HG03066 (cell line): ENCODE measurements at regions not wholly inside any gene's neighbourhood (a gene's known extent, or its start where the extent isn't known, plus 50 kb on each side); places are given as distances from the start of the nearest gene placed in this dataset.

Experiments
- ATAC-seq: cut with Tn5 transposase; IDR thresholded peaks from one replicate; pipeline ENCODE4 v1.9.1; 2021; ENCODE audit warnings: low read depth; ENCODE audit not compliant: unreplicated experiment

DNA sequence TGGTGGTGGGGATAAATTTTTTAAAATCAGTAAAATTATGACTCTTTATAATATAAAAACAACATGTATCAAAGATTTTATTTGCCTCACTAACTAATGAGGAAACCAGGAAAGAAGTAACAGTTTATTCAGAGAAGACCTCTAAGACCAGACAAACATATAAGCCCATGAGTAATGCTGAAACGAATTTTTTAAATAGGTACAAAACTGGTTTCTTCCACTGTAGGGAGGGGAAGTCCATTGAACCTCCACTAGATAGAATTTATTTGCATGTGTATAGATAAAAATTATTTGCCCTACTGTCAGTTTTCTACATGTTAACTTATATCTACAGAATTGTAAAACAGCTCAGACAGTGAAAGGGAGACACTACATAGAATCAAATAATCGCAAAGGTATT is 86.8 kb downstream of the ZC3H11B start:
- no peak for ATAC-seq

DNA sequence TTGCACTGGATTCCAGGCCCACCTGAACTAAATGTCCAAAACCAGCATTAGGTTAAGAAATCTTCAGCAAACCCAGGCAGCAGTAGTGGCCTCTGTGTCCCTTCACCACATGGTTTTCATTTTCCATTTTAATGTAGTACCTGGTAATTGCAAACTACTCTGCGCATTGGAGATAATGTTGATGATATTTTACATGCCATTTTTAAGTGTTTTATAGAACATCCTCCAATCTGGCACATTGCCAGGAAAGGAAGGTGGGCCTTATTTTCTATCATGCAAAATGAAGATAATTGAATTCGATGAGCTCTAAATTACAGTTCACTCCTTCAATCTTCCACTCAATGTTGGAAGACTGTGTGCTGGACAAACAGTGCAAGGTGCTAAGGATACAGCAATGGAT is 89.5 kb downstream of the ZC3H11B start:
- ATAC-seq = no peak

DNA sequence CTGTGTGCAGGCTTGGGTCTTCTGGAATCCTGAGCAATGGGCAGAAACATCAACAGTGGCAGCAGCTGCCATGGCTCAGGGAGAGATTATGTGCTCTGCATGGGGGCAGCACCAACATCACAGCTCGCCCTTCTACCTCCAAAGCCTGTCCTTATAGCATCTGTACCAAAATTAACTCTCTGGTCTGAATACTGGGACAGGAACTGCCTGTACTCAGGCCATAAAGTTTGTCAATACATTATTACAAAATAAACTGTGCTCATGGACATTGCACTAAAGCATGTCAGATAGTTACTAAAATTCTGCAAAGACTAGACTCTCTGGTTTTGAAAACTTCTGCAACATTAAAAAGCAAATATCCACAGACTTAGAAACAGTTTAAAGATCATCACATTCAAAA is 91.6 kb downstream of the ZC3H11B start:
- no peak for ATAC-seq

DNA sequence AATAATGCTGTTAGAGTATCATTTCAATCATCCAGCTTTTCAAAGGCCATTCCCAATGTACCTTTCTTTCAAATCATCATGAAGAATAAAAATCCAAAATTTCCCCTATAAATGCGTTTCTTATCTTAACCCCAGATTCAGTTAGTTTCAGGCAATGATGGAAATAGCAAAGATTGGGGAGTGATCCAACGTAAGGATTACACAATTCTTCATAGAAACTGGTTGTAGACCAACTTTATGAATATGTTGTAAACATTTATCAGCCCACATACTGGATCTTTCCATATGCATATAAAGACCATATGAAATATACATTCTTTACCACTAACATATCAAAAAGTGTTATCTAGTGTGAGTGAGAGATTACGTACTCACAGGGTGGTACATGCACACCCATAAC is 92.7 kb downstream of the ZC3H11B start:
- ATAC-seq = no peak

DNA sequence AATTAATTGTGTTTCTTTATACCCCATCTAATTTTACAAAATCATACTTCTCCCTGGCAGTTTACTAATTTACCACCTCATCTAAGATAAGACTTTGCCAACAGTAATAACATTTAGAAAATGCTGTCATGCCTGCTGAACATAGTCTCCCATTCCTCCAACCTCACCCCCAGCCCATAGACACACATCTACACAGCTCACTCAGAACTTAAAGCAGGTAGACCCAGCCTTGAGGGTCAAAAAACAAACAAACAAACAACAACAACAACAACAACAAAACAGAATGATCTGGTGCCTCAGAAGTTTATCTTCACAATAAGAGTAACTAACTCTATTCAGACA is 94.0 kb downstream of the ZC3H11B start:
- no peak for ATAC-seq

DNA sequence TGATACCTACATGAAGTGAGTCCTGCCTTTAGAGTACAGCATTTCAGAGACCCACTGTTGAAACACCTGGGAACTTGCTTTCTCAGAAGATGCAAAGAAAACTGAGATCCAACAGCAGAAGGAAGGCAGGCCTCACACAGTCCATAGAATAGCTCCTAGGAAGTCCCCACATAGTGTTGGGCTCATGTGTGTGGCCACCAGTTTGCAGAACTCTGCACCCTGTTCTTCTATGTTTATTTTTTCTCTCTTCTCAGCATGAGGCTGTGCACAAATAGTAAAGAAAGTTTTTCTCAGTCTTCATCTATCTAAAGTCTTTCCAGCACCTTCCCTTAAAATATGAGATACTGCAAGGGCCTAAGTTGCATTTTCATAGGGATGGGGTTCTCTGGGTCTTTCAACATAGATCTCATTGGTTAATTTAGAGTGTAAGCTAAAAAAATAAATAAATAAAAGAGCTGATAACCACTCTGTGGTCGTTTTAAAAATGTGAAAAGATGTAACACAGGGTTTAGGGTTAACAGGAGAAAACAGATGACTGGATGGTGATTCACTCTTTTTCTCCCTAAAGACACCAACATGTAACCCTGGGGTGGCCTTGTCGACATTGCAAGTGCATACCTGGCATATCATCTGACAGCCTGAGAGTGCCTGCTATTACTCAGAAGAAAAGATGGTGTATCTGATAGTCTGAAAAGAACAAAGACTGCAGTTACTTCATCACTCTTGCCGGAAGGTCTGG is 94.6 kb downstream of the ZC3H11B start:
- no peak for ATAC-seq

DNA sequence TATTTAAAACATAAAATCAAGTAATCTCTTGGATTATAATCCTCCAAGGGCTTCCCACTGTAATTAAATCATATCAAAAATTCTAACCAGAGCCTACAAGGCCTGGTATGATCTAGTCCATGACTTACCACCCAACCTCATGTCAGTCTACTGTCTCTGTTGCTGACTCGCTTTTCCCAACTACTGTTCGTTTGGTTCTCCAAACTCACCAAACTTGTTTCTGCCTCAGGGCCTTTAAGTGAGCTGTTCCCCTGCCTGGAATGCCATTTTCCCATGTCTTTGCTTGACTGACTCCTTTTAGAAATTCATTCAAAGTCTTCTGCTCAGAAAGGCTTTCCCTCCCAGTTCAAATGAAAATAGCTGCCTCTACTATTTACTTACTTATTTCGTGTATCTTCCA is 95.9 kb downstream of the ZC3H11B start:
- ATAC-seq = no peak

DNA sequence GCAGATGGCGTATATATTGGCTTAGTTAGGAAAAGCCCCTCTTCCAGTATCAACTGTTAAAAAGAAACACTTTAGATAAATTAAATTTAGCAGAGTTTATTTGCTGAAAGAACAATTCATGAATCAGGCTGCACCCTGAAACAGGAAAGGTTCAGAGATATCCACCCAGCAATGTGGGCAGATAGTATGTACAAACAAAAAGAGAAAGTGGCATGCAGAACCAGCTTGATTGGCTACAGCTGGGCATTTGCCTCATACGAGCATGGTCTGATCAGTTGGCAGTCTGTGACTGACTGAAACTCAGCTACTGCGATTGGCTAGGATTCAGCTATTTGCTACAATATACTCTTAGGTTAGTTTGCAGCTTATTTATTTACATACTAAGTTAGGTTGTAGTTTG is 98.2 kb downstream of the ZC3H11B start:
- no peak for ATAC-seq

DNA sequence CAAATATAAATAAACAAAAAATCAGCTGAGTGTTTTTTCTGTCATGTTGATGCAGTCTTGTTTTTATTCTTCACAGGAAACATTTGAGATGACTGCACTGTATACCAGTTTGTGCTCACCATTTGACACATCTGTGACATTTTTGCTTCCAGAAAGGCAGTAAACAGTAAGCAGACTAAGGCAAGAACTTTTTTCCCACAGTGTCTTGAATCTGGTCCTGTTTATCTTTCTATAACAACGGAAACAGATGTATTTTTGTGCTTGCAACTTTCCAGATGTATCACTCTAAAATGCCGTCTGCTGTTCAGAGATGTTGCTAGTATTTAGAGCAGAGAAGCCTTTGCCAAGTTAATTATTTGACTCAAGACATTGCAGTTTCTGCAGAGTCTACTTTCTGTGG is 105.5 kb downstream of the ZC3H11B start:
- ATAC-seq = no peak

DNA sequence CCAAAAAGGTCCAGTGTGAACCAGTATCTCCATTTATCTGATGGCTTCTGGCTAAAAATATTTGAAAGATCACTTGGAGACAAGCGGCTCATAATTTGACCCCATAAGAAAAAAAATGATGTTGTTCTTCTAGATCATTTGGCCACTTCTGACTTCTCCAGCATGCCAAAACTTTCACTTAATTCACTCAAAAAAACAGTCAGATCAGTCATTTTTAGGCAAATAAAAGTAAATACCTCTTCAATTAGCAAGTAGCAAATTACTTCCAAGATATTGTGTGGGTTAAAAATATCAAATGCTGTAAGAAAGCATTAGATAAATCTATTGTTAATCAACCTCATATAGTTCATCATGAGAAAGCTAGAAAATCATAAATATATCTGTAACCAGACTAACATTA is 106.0 kb downstream of the ZC3H11B start:
- ATAC-seq = no peak

DNA sequence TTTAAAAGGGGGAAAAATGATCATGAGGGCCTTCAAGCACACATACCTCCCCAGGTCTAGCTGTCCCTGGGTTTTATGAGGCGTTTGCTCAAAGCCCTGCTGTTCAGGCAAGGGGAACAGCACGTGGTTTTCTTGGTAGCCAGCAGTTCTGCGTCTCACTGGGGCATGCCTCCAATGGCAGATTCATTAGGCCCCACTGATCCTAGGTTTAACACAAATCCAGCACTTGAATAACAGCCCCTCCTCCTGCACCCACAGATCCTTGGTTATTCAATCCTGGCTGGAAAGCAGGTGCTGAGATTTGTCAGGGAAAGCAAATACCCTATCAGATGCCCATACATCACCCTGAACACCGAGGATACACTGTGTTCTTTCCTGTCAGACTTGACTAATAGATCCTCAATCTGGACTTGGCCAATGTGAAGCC is 106.4 kb downstream of the ZC3H11B start:
- ATAC-seq = no peak

DNA sequence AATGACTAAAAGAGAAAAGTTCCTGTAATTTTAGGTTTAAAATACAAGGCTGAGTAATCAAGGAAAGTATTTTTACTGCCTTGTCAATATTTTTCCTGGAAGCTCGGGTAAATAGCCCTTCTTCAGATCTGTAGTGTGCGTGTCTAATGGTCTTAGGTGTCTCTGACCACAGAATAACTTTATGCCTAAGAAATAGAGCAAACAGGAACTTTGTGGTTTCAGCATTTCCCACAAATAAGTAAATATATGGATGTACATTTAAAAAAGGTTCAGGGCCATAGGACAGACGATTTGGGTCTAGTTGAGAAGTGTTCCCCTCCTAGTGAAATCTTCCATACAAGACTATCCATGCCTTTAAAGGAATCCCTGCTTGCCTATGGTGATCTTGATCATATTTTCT is 107.0 kb downstream of the ZC3H11B start:
- ATAC-seq = no peak

DNA sequence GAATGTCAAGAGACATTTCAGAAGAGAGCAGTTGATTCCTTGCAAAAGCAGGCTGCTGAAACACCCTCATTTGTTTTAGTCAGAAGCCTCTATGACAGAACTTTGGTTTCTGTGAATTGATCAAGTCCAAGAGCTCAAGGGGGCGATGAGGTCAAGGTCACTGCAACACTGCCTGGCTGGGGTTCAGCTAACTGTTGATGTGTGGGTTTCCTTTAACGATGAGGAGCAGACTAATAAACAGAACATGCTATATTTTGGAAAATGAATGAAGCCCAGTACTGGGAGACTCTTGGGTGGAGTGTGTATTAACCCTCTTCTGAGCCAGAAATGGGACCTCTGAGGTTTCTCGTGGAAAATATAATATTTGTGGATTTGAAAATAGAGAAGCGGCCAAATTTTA is 109.3 kb downstream of the ZC3H11B start:
- no peak for ATAC-seq

DNA sequence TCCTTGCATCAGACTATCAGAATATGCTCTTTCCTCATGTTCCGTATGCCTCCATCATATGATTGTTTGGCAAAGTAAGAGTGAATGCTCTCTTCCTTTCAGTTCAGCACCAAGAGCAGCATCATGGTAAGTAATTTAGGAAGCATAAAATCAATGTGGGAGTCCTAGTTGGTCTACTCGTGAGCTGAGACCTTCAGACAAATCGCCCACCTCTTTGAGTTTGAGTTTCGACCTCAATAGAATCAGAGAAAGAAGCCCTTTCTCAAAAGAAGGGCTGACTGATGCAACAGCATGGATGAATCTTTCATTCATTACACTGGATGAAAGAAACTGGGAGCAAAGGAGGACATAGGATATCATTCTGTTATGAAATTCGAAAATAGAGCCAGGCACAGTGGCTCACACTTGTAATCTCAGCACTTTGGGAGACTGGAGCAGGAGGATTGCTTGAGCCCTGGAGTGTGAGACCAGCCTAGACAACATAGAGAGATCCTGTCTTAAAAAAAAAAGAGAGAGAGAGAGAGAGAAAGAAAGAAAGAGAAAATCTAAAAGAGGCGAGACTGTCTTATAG is 112.5 kb downstream of the ZC3H11B start:
- no peak for ATAC-seq

DNA sequence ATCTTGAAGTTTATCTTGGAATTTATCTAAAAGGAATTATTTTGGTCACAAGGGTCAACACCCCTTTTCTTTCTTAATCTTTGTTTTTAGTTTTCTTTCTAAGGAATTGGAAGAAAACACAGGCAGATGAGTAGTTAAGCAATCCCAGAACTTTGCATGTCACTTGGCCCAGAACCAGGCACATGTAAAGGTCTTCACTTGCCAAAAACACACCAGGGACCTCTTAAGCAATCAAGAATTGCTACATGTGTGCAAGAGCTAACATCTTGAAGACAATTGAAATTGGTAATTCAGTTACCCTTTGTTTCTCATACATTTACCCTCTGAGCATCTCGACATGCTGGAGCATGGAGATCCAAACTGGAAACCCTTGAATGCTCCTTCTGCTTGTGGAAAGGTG is 114.2 kb downstream of the ZC3H11B start:
- ATAC-seq = no peak

DNA sequence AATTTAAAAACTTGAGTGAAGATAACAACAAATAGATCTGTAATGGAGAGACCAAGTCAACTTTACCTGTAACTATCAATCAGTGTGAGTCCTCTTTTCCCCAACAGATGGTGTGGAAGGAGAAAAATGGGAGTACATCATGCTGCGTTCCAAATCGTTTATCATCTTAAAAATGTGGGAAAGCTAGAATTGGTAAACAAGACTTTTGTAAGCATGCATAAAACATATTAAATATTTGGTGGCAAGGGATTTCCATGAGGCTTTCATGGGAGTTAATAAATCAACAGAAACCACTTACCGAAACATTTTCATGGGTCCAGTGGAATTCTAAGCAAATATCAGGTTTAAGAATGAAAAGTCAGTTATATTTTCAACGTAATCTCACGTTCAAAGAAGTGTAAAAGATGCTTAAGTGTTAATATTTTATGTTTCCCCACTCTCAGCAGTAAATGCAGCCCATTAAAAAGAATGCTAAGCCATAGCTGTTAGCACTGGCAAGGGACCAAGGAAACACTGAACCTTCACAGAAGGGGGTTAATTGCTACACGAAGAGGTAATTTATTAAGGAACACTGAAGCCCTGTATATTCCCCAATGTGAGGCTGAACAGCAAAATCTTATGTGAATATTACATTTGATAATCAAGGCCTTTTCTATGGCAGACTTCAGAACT is 117.0 kb downstream of the ZC3H11B start:
- ATAC-seq = no peak

DNA sequence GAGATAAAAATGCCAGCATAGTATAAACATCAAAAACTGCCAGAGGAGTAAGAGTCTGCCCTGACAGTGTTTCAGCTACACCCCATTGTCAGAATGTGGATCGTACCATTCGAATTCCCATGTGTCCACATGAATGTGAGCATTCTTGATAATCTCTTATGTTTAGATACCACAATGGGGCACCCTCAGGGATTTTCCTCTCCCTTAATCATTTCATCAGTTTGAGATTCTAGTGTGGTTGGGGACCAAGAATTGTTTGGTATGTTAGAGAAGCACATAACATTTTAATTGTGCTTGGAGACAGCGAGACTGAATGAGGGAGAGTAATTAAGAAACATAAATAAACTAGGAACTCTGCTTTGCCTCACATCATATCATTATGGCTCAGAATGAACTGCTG is 120.2 kb downstream of the ZC3H11B start:
- no peak for ATAC-seq

DNA sequence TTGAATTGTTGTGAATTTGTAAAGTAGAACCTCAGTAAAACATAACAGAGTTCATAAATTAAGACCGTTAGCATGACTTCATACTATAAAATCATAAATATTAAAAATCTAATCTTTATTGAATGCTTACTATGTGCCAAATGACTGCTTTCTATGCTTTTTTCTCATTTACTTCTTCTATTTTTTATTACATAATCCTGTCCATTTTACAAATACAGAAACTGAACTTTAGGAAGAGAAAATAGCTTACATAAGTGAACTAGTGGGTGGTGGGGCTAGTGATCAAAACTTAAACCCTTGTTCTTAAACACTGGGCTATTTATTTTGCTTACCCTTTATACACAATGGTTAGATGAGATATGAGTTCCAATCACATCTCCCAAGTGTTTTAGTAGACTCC is 122.3 kb downstream of the ZC3H11B start:
- no peak for ATAC-seq

DNA sequence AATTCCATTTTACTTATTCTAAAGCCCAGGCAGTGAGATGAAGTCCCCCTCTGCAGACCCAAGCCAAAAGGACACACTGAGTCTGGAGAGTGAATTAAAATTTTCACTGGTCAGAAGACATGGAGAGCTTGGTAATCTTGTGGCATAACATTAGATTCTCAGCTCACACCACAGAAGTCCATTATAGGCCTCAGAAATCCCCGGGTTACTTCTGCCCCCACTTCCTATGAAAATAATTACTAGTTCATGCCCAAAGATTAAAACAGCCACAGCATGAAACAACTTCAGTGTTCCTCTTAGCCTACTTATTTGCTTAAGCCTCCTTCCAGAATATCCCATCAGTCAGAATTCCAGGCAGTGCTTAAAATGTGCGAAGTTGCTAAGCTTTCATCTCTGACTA is 123.3 kb downstream of the ZC3H11B start:
- ATAC-seq = no peak

DNA sequence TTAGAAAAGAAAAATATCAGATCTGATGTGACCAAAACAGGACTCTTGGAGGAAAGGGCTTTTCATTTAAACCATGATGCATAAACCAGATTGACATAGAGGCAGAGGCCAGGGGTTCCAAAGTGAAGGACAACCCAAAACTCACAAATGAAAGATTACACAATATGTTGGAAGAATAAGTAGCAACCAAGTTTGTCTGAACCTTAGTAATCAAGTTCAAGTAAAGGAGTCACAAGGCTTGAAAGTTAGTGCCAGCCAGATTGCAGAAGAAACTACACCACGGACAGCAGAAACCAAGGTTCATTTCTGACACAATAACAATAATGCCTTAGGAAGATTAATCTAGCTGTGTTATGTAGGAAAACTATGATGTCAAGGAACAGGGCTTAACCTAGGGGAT is 124.6 kb downstream of the ZC3H11B start:
- no peak for ATAC-seq

DNA sequence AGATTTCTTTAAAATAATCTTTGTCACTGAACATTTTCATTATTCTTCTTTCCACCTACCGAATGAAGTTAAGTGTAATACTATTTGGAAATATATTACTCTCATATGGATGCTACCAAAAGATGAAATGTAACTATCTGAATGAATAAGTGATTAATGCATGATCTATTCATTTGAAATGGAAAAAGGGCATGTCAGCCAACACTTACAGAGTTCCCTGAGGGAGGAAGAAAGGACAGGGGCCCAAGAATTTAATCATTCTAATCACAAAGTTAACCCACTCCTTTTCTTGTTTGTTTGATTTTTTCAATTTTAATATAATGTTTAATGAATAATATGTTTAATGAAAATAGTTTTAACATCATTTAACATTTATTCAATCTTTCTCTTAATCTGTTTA is 129.4 kb downstream of the ZC3H11B start:
- no peak for ATAC-seq

DNA sequence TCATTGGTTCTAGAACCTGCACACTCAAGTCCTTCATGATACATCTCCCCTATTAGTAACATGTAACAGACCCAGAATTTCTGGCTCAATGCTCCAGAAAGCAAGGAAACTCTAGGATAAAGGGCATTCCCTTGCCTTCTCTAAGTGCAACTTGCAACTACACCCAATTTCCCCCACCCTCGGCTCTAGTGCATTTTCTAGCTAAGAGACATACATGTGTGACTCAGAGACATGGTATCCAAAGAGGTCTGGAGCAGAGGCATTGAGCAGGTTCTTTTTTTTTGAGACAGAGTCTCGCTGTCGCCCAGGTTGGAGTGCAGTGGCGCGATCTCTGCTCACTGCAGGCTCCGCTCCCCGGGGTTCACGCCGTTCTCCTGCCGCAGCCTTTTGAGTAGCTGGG is 132.9 kb downstream of the ZC3H11B start:
- ATAC-seq = no peak
